Esophagus squamous epithelium (tissue), 4 donors: ENCODE measurements at regions not wholly inside any gene's neighbourhood (a gene's known extent, or its start where the extent isn't known, plus 50 kb on each side); places are given as distances from the start of the nearest gene placed in this dataset.

Experiments
- POLR2A ChIP-seq, 4 donors: fragments of 450-650 bp; IDR thresholded peaks; one replicate each; pipeline ENCODE4 v1.6.1; 2017; ENCODE audit warnings: antibody characterized with exemption in 4 of 4, mild to moderate bottlenecking in 4 of 4, moderate library complexity in 3 of 4
- TF ChIP-seq, protein P1 (sequence below), 6 experiments: fragments of 450-650 bp in 4 of 6; fragments of 200-600 bp in 2 of 6; sonication (generic) in 2 of 6; IDR thresholded peaks; one replicate each; pipeline ENCODE4 v1.5.1; 2016 to 2019; ENCODE audit warnings: antibody characterized with exemption in 6 of 6, mild to moderate bottlenecking in 4 of 6, moderate library complexity in 4 of 6

DNA sequence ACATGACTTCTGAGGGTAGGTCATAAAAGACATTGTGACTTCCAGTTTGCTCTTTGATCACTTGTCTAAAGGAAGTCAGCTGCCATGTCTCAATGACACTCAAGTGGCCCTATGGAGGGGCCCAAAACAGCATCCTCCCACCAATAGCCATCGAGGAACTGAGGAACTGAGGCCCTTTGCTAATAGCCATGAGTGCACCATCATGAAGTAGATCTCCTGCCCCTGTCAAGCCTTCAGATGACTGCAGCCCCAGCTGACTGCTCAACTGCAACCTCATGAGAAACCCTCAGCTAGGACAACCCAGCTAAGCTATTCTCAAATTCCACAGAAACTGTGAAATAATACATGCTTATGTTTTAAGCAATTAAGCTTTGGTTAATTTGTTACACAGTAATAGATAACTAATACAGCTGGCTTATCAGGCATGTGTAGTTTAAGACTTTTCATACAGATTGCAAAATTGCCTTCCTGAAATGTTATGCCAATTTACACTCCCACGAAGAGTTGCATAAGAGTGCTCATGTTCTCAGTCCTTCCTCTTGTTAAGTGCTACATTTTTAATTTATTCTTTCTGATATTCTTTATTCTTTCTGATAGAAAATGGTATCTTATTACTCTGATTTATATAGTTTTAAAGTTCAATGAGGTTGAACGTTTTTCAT, 105.6 kb upstream of the NDUFV2 start:
- no peak for TF ChIP-seq POLR2A (IDR thresholded peaks at IDR 0.05)
- TF ChIP-seq, protein P1, sequence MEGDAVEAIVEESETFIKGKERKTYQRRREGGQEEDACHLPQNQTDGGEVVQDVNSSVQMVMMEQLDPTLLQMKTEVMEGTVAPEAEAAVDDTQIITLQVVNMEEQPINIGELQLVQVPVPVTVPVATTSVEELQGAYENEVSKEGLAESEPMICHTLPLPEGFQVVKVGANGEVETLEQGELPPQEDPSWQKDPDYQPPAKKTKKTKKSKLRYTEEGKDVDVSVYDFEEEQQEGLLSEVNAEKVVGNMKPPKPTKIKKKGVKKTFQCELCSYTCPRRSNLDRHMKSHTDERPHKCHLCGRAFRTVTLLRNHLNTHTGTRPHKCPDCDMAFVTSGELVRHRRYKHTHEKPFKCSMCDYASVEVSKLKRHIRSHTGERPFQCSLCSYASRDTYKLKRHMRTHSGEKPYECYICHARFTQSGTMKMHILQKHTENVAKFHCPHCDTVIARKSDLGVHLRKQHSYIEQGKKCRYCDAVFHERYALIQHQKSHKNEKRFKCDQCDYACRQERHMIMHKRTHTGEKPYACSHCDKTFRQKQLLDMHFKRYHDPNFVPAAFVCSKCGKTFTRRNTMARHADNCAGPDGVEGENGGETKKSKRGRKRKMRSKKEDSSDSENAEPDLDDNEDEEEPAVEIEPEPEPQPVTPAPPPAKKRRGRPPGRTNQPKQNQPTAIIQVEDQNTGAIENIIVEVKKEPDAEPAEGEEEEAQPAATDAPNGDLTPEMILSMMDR (IDR thresholded peaks at IDR 0.05), result no peak
